GM21526 (cell line): ENCODE measurements at regions not wholly inside any gene's neighbourhood (a gene's known extent, or its start where the extent isn't known, plus 50 kb on each side); places are given as distances from the start of the nearest gene placed in this dataset.
"Not testable (repeated sequence)": the region's sequence is repeated elsewhere in the genome, so short reads cannot be mapped to it uniquely, and the experiment has no call there.

Experiments used
- ATAC-seq: cut with Tn5 transposase; IDR thresholded peaks from one replicate; pipeline ENCODE4 v1.9.1; 2021; ENCODE audit warnings: moderate library complexity; ENCODE audit not compliant: unreplicated experiment, low FRiP score

DNA sequence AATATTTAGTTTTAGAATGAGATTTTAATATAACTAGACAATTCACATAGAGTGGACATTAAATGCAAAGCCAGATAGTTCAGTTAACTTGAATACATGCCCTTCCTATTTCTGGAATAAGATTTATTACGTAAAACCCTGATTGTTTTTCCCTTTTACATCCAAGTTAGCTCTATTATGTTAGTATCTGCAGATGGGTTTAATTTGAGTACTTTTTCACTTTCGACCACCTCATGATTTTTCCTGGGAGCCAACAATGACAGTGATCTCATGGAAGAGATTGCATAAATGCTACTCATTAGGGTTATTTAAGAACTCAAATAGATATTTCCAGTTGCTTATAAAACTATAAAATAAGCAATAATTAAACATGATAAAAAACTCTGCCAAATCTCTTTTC lies 199.4 kb upstream of the PTGFR start:
- no peak for ATAC-seq

DNA sequence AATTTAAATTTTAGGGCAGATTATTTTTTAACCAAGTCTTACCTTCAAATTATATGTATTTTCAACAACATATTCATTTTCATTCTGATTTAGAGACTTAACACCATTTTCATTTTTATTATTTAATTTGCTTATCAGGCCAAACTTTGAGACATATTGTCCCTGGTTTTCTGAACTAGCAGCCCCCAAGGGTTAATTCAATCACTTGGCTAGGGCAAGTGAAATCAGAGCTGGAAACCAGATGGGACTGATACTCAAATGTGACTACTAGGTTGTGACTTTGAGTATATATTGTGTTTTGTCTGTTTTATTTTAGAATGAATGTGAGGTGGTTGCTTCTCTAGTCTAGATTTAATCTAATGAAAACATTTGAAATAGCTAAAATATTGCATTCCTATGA lies 198.9 kb upstream of the PTGFR start:
- no peak for ATAC-seq

DNA sequence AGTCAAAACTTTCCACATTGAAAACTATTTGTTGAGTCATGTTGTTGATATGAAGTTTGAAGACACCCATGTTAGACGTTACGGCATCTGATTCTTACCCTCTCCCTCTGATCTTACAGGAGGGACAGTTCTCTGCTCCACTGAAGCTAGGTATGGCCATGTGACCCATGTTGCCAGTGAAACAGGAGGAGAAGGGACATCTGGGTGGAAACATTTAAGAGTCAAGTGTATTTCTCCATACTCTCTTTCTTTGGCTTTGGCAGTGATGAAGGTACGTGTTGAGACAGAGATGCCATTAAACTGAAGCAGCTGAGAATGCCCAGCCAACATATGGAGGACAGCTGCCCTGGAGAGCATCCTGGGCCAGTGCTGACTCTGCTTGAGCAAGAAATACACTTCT lies 198.4 kb upstream of the PTGFR start:
- no peak for ATAC-seq

DNA sequence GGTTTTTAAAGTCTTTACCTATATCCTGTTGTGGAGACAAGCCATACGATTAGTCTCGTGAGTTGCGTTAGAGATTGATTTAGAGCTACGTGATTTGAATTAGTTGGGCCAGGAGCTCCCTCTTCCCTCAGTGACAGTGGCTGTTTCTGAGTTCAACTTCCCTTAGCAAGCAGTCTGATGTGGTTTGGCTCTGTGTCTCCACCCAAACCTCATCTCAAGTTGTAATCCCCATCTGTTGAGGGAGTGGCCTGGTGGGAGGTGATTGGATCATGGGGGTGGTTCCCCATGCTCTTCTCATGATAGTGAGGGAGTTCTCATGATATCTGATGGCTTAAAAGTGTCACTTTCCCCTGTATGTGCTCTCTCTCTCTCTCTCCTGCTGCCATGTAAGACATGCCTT lies 192.9 kb upstream of the PTGFR start:
- no peak for ATAC-seq

DNA sequence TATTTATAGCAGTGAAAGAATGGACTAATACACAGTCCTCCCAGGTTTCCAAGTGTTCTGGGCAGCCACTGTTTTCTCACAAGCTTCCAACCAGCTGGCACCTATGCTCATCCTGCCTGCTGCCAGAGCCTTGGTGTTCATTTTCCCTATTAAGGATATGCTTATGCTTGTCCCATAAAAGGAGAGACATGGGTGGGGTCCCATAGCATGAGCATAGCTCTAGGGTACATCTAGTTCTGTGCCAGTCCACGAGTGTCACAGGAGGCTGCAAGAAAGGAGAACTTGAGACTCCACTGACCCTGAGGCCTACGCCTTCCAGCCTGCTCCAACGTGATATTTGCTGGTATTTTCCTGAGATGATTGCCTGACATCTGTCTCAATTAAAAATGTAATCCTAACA lies 192.4 kb upstream of the PTGFR start:
- ATAC-seq, result no peak

DNA sequence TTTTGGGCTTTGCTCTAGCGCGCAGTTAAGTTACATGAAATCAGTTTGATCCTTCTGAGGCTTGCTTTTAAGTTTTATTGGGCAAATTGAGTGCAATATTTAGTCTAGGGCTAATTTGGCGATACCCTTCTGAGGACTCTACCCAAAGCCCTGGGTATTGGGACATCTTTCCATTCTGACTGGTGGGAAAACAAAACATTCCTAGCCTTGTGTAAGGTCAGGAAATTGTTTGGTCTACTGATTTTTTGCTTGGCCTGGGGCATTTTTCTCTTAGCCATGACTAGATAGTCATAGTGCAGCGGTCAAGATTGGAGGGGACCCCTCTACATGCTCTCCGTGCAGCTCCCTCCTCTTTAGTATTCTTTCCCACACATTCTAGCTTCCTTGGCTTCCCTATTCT lies 189.6 kb upstream of the PTGFR start:
- ATAC-seq, result no peak

DNA sequence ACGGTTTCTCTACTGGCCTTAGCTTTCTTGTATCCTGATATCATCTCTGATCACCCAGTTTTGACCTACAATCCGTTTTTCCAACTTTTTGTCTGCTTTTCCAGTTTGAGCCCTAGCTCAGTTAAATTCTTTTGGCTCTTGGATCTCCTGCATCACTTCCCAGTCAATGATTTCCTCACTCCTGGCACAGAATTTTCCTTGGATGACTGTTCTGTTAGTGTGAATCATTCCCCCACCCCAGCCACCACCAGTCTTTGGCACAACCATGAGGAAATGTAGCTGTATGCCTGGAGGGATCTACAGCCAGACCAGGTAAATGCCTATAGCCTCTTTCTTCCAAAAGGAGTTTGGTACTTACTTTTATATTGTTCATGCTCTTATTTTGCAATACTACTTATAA lies 187.2 kb upstream of the PTGFR start:
- ATAC-seq, result no peak

DNA sequence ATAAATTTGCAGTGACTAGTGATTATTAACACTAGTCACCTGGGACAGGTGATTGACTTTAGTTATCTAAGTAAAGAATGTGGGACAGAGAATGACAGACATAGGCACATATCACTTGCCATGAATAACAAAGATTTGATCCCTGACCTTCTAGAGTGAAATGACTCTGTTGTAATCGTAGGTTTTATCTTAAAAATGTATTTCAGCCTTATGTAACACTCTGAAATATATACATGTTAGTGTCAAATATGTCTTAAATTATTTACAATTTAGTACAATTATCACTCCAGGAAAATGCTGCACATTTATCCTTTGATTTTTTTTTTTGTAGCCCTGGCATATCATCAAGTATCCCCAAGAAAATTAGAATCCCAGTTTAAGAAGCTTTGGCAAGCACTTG lies 186.4 kb upstream of the PTGFR start:
- no peak for ATAC-seq

DNA sequence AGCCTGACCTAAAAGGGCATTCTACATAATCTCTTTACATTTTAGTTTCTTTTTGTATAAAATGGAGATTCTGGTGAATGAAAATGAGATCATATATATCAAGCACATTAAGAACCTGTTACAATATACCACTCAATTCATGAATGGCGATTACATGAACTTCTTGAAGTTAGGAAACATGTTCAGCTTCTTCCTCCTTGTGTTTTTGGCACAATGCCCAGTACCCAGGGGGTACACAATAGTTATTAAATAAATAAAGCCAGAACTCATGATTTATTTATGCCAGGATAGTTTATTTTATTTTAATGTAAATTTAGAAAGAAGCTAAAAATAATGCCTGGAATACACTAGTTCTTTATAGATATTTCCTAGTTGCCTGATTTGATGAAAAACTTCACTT lies 186.0 kb upstream of the PTGFR start:
- no peak for ATAC-seq

DNA sequence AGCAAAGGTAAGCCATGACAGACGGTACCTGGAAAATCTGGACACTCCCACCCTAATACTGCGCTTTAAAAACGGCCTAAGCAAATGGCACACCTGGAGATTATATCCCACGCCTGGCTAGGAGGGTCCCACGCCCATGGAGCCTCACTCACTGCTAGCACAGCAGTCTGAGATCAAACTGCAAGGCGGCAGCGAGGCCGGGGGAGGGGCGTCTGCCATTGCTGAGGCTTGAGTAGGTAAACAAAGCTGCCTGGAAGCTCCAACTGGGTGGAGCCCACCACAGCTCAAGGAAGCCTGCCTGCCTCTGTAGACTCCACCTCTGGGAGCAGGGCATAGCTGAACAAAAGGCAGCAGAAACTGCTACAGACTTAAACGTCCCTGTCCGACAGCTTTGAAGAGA lies 180.5 kb upstream of the PTGFR start:
- ATAC-seq, result not testable (repeated sequence)

DNA sequence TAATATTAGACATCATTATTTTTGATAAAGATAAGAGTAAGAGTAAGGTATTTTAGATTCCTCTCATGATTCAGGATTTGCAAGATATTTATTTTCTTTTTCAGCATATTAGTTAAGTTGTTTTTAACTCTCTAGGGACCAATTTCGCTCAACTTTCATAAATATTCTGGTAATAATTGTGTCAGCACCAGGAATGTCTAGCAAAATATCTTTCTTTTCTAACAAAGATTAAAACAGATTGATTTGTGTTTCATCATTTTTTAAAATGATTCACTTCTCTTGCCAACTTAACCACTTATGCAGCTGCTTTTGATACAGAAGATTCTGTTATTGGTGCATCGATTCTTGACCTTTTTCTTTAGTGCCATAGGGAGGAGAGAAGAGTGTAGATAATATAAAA lies 172.8 kb upstream of the PTGFR start:
- no peak for ATAC-seq

DNA sequence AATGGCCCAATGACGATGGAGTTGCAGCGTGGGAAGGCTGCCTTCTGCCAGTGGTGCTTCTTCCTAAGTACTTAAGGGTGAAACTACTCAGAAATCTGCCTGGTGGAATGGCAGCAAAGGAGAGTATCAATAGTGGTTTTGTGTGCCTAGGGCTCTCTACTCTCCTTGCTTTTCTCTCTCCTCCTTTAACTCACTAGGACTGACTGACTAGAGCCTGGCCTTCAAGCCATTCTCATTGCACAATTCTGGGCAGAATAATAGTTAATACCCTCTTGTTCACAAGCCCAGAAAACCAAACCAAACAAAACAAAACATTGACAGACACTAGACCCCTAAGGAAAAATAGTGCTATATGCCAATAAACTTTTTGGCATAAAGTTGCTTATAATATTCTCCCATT lies 171.2 kb upstream of the PTGFR start:
- ATAC-seq, result no peak

DNA sequence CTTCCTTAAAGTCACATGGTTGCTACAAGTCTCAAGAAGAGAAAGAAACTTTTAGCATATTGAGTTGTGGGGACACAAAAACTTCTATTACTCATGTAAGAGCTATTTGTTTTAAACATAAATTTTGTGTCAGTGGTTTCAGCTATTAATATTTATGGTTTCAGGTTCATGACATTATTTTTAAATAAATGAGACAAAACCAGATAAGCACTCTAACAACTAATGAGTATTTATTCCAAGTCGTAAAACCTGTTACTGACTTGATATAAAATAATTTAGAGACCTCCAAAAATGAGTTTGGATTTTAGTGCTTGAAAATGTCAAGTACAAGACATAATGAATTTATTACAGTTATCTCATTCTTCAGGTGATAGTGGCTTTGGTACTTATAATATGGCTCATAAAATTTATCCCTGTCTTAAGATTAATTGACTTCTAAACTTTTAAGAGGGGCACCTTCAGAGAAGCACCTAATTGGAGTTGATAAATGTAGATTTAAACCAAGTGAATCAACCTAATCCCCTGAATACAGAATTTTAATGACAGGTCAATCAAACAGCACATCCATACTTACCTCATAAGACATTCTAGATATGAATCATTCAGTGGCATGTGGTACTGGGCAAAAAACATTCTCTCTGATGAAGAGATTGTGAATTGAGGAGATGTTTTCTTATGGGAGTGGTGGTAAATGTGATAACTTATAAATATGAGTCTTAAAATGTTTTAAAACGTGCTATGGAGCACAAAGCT lies 167.7 kb upstream of the PTGFR start:
- ATAC-seq, result no peak

DNA sequence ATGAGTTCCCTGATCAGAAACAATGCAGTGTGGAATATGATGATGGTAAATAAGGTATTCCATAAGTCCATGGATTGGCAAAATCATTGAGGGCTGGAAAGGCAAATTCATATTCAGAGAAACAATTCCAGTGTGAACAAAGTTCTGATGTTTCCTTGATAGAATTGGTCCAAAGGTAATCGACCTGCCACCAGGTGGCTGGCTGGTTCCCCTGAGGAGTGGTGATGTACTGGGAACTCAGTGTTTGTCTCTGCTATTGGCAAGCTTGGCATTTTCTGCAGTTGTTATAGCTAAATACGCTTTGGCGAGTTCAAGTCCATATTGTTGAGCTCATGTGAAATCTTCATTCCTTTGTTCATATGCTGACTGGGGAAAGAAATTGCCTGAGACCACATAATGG lies 165.5 kb upstream of the PTGFR start:
- no peak for ATAC-seq

DNA sequence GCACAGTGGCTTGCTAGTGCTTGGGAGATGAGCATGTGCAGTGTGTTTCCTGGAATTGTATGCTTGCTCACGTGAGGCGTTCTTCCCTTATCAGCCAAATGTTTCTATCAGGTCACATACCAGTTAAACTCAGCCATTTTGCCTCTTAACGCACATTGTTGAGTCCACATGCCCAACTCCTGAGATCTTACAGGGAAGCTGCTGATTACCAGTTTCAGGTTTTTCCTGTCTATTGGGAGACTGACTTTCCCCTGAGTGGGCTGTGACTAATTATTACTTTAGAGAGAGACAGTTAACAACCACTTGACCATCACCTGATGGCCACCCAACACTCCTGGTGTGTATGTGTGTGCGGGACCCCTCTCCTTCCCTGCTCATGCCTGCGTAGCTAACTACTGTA lies 161.3 kb upstream of the PTGFR start:
- ATAC-seq, result no peak

DNA sequence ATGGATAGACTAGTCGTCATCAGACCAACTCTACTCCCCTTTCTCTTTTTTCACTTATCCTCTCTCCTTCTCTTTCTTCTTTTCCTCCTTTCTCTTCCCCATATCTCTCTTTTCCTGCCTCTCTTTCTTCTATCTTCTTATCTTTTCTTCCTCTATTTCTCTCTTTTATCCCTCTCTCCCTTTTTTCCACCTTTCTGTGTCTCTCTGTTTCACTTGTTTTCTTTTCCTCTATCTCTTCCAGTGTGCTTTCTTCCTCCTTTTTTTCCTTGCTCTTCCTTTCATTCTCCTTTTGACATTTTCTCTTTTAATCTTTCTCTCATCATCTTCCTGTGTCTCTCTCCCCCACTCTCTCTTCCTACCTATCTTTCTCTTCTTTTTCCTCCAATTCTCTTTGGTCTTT lies 159.0 kb upstream of the PTGFR start:
- ATAC-seq, result no peak

DNA sequence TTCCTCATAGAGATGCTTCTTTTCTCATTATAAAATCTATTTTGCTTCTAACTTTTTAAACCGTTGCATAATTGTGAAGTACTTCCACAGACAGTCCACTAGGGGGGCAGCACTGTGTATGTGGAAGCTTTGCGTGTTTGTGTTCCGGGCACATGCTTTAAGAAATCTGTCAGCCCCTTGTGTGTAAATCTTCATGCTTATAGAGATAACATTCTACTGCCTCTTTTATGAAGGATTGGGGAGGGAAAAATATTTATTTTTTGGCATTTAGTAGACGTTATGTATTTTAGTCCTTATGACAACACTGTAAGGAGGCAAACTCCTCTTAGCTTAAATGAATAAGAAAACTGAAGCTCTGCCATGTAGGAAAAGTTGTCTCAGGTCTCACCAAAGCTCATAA lies 157.3 kb upstream of the PTGFR start:
- ATAC-seq, result peak; percentile 94

DNA sequence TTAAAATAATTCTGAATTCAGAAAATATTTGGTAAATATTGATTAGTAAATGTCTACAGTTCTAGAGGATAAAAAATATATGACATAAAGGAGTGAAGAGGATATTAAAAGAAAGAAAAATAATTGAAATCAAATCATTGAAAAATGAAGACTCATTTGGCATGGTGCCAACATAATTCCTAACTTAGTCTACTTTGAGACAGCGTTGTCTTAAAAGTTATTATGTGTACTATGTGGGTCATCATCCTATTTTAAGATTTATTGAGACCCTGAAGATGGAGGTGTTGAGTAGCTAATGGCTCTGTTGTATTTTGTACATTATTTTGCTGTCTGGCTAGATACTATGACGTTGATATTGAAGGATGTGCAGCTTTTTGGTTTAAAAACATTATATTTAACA lies 156.7 kb upstream of the PTGFR start:
- ATAC-seq, result no peak

DNA sequence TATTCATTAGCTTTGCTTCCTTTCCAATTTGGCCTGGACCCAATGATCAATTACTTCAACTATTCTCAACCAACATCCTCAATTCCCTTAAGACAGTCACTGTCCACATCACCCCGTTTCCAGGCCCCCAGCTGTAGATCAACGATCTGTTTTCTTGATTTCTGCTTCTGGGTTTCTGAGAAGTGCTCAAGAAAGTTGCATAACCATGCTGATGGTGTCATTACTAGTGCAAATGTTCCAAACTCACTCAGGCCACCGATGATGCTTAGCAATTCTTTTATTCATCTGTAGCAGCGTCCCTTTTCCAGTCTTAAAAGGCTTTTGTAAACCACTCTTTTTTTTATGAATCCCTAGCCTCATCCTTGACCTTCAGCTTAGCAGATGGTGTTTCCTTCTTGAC lies 155.8 kb upstream of the PTGFR start:
- no peak for ATAC-seq

DNA sequence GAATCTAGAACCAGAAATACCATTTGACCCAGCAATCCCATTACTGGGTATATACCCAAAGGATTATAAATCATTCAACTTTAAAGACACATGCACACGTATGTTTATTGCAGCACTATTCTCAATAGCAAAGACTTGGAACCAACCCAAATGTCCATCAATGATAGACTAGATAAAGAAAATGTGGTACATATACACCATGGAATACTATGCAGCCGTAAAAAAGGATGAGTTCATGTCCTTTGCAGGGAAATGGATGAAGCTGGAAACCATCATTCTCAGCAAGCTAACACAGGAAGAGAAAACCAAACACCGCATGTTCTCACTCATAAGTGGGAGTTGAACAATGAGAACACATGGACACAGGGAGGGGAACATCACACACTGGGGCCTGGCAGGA lies 154.0 kb upstream of the PTGFR start:
- not testable (repeated sequence) for ATAC-seq

DNA sequence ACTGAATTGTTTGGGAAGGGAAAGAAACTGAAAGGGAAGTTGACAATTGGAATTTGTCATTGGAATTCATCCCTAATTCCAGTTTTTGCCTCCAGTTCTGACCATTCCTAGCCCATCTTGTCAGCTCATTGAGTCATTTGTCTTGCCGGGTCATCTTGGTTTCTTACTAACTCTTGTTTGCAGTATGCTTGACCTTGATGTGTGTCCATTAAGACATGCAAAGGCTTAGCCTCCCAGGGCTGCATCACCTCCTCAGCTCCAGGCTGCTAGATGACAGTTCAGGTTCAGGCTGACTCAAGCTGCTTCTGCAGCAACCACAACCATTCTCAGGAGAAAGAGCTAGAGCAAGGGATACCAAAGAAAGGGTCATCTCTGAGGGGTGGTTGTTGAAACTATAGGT lies 151.3 kb upstream of the PTGFR start:
- ATAC-seq, result no peak

DNA sequence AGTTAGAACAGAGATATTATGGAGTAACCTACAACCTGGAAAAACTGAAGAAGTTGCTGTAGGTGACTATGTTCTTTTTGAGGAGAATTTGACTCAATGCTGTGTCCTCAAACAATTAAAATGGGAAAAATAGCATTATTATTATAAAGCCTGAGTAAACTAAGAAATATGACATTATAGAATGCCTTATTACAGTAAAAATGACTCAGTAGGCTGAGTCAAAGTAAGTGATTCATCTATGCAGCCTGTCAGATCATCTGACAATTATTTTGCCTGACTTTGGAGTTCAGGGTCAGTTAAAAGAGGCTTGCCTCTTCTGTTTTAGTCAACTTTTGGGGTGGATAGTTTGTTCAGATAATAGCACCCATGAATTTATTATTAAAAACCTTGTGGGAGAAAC lies 150.8 kb upstream of the PTGFR start:
- ATAC-seq, result no peak
